Testis (tissue), 2 donors: ENCODE measurements at regions not wholly inside any gene's neighbourhood (a gene's known extent, or its start where the extent isn't known, plus 50 kb on each side); places are given as distances from the start of the nearest gene placed in this dataset.

Experiments
- DNase-seq: peaks from one replicate; pipeline ENCODE4 v3.0.0-alpha.2; 2019
- H3K27ac ChIP-seq, 2 donors: fragments of 200-600 bp; sonication (generic); one replicate each; pipeline ENCODE4 v1.5.1; 2019
- H3K27me3 ChIP-seq: fragments of 200-600 bp; sonication (generic); one replicate; pipeline ENCODE4 v1.5.1; 2019
- H3K36me3 ChIP-seq: fragments of 200-600 bp; sonication (generic); one replicate; pipeline ENCODE4 v1.5.1; 2017; ENCODE audit warnings: low read depth; ENCODE audit errors: missing control alignments
- H3K4me1 ChIP-seq: fragments of 200-600 bp; sonication (generic); one replicate; pipeline ENCODE4 v1.5.1; 2019
- H3K4me3 ChIP-seq, 2 donors: fragments of 200-600 bp; sonication (generic); one replicate each; pipeline ENCODE4 v1.5.1; 2017 to 2019
- H3K9me3 ChIP-seq: fragments of 200-600 bp; sonication (generic); one replicate; pipeline ENCODE4 v1.5.1; 2017
- POLR2A ChIP-seq: fragments of 450-650 bp; IDR thresholded peaks from one replicate; pipeline ENCODE4 v1.6.1; 2017; ENCODE audit warnings: antibody characterized with exemption, mild to moderate bottlenecking, moderate library complexity
- WGBS, 2 donors: methylation state at CpG; one replicate each; pipeline ENCODE4 v1.1.5; 2018; 5-methylcytosine and 5-hydroxymethylcytosine counted together
- intact Hi-C: fragments of 100-400 bp; cut with DNase I; formaldehyde crosslinking; loops from one replicate; pipeline ENCODE4 v1.15.1; 2023; ENCODE audit warnings: low total_unique reads
- TF ChIP-seq, protein P1 (sequence below), 3 experiments: fragments of 450-650 bp in 2 of 3; fragments of 200-600 bp in 1 of 3; sonication (generic) in 1 of 3; IDR thresholded peaks; one replicate each; pipeline ENCODE4 v1.5.1; 2016 to 2019; ENCODE audit warnings: antibody characterized with exemption in 3 of 3, mild to moderate bottlenecking in 2 of 3, moderate library complexity in 1 of 3

GRCh38 chr3:74165211-74165610, 449.2 kb downstream of the CNTN3 start:
- DNase-seq = no peak
- Histone ChIP-seq H3K27me3 (no peaks in the 10 kb centered on the region), H3K9me3 (no peaks in the 10 kb centered on the region), H3K27ac (no peak overlapping the region), H3K4me3 (no peak overlapping the region), H3K36me3 (no peaks in the 10 kb centered on the region), H3K4me1 (no peaks in the 10 kb centered on the region)
- TF ChIP-seq, protein P1, sequence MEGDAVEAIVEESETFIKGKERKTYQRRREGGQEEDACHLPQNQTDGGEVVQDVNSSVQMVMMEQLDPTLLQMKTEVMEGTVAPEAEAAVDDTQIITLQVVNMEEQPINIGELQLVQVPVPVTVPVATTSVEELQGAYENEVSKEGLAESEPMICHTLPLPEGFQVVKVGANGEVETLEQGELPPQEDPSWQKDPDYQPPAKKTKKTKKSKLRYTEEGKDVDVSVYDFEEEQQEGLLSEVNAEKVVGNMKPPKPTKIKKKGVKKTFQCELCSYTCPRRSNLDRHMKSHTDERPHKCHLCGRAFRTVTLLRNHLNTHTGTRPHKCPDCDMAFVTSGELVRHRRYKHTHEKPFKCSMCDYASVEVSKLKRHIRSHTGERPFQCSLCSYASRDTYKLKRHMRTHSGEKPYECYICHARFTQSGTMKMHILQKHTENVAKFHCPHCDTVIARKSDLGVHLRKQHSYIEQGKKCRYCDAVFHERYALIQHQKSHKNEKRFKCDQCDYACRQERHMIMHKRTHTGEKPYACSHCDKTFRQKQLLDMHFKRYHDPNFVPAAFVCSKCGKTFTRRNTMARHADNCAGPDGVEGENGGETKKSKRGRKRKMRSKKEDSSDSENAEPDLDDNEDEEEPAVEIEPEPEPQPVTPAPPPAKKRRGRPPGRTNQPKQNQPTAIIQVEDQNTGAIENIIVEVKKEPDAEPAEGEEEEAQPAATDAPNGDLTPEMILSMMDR (IDR thresholded peaks at IDR 0.05) = no peak
- WGBS, 2 donors = 90 to 94% methylated on average over 4 of the region's 4 CpGs
- intact Hi-C loops = no loop called here

GRCh38 chr3:74149466-74149865, 465.0 kb downstream of the CNTN3 start:
- Histone ChIP-seq H3K9me3 (no peaks in the 10 kb centered on the region), H3K27me3 (no peaks in the 10 kb centered on the region), H3K27ac (no peak overlapping the region), H3K36me3 (no peaks in the 10 kb centered on the region), H3K4me1 (no peaks in the 10 kb centered on the region), H3K4me3 (no peak overlapping the region)
- TF ChIP-seq, protein P1 (IDR thresholded peaks at IDR 0.05) = no peak
- TF ChIP-seq POLR2A = no peak
- DNase-seq = no peak
- intact Hi-C loops = no loop called here

DNA sequence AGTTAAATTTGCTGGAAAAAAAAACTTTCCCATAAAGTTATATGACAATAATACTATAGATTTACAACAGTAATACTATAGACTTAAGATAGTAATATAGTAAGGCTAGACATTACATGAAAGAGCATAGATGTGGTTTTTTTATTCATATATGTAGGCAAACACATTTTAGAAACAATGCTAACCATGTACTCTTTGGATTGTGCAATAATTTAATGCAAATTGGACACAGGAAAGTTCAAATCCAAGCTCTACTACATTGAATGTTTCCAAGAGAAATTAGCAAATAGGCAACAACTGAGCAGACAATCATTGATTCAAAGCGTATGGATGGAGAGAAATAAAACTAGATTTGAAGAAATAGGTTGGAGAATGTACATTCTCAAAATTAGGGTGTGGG, 469.2 kb downstream of the CNTN3 start:
- Histone ChIP-seq H3K4me3 (no peak overlapping the region), H3K27me3 (no peaks in the 10 kb centered on the region), H3K36me3 (no peaks in the 10 kb centered on the region), H3K27ac (no peak overlapping the region), H3K4me1 (no peaks in the 10 kb centered on the region), H3K9me3 (no peaks in the 10 kb centered on the region)
- TF ChIP-seq POLR2A = no peak
- TF ChIP-seq, protein P1 (IDR thresholded peaks at IDR 0.05) = no peak
- intact Hi-C loops = no loop called here
- WGBS, 2 donors = 86 to 97% methylated on average over 1 of the region's 1 CpG
- no peak for DNase-seq

- no peak for TF ChIP-seq POLR2A
- TF ChIP-seq, protein P1 (IDR thresholded peaks at IDR 0.05) = no peak
- Histone ChIP-seq H3K9me3 (no peaks in the 10 kb centered on the region), H3K4me1 (no peaks in the 10 kb centered on the region), H3K36me3 (no peaks in the 10 kb centered on the region), H3K27ac (no peak overlapping the region), H3K27me3 (no peaks in the 10 kb centered on the region), H3K4me3 (no peak overlapping the region)
- 50 to 58% methylated on average over 3 of the region's 3 CpGs for WGBS, 2 donors
- intact Hi-C loops = no loop called here
- DNase-seq = no peak
These were observed 474.8 kb downstream of the CNTN3 start for GRCh38 chr3:74139648-74140047.

GRCh38 chr3:74137790-74138189, 476.7 kb downstream of the CNTN3 start:
- Histone ChIP-seq H3K4me1 (no peaks in the 10 kb centered on the region), H3K4me3 (no peak overlapping the region), H3K27ac (no peak overlapping the region), H3K9me3 (no peaks in the 10 kb centered on the region), H3K27me3 (no peaks in the 10 kb centered on the region), H3K36me3 (no peaks in the 10 kb centered on the region)
- DNase-seq = no peak
- intact Hi-C loops = no loop called here
- TF ChIP-seq POLR2A = no peak
- TF ChIP-seq, protein P1 (IDR thresholded peaks at IDR 0.05) = no peak
